Neural cell (in vitro differentiated cells): ENCODE measurements at regions not wholly inside any gene's neighbourhood (a gene's known extent, or its start where the extent isn't known, plus 50 kb on each side); places are given as distances from the start of the nearest gene placed in this dataset.
A peak's percentile ranks its signal among the peaks of the same experiment; 100 is the strongest.
"Not testable (repeated sequence)": the region's sequence is repeated elsewhere in the genome, so short reads cannot be mapped to it uniquely, and the experiment has no call there.

Experiments used
- H2AFZ ChIP-seq: fragments of 200-600, 300-800 bp; sonication (generic), shearing (Covaris generic); 2 replicates; pipeline ENCODE4 v1.6.0; 2014; ENCODE audit warnings: low read depth, mild to moderate bottlenecking, antibody characterized with exemption, low read length, moderate library complexity
- H3F3A ChIP-seq: fragments of 200-600 bp; shearing (Covaris generic); 2 replicates; pipeline ENCODE4 v1.6.1; 2016; ENCODE audit warnings: mild to moderate bottlenecking, moderate library complexity, mixed read lengths, antibody characterized with exemption, low read length; ENCODE audit not compliant: insufficient read depth, poor library complexity, severe bottlenecking
- H3K27ac ChIP-seq: fragments of 200-600, 300-800 bp; sonication (generic), shearing (Covaris generic); 2 replicates; pipeline ENCODE4 v1.5.1; 2014; ENCODE audit warnings: mild to moderate bottlenecking, low read length, moderate library complexity
- H3K27me3 ChIP-seq: fragments of 300-800, 200-600 bp; sonication (generic), shearing (Covaris generic); 2 replicates; pipeline ENCODE4 v1.6.0; 2014; ENCODE audit warnings: mild to moderate bottlenecking, low read depth, low read length, moderate library complexity; ENCODE audit not compliant: insufficient read depth
- H3K36me3 ChIP-seq: fragments of 300-800, 200-600 bp; sonication (generic), shearing (Covaris generic); 2 replicates; pipeline ENCODE4 v1.5.1; 2014; ENCODE audit warnings: mild to moderate bottlenecking, antibody characterized with exemption, low read length, moderate library complexity; ENCODE audit not compliant: insufficient read depth
- H3K4me2 ChIP-seq: fragments of 300-800, 200-600 bp; sonication (generic), shearing (Covaris generic); 2 replicates; pipeline ENCODE4 v1.6.0; 2014; ENCODE audit warnings: mild to moderate bottlenecking, low read length
- H3K4me3 ChIP-seq: fragments of 300-800, 200-600 bp; sonication (generic), shearing (Covaris generic); 2 replicates; pipeline ENCODE4 v1.5.1; 2014; ENCODE audit warnings: mild to moderate bottlenecking, low read length, moderate library complexity
- H3K79me2 ChIP-seq: fragments of 200-600 bp; shearing (Covaris generic); replicated peaks from 2 replicates; pipeline ENCODE4 v1.6.0; 2014; ENCODE audit warnings: mild to moderate bottlenecking, low read length, moderate library complexity; ENCODE audit not compliant: insufficient read depth
- H3K9ac ChIP-seq: fragments of 300-800, 200-600 bp; sonication (generic), shearing (Covaris generic); 2 replicates; pipeline ENCODE4 v1.6.1; 2016; ENCODE audit warnings: mild to moderate bottlenecking, low read length, mixed read lengths
- H3K9me2 ChIP-seq: fragments of 200-600 bp; shearing (Covaris generic); 2 replicates; pipeline ENCODE4 v1.6.1; 2016; ENCODE audit warnings: mild to moderate bottlenecking, low read length, mixed read lengths; ENCODE audit not compliant: insufficient read depth
- H3K9me3 ChIP-seq: fragments of 200-600, 300-800 bp; sonication (generic), shearing (Covaris generic); 2 replicates; pipeline ENCODE4 v1.6.1; 2016; ENCODE audit warnings: mild to moderate bottlenecking, mixed run types, low read length, moderate library complexity, mixed read lengths
- H4K20me1 ChIP-seq: fragments of 200-600 bp; shearing (Covaris generic); 2 replicates; pipeline ENCODE4 v1.6.1; 2016; ENCODE audit warnings: mild to moderate bottlenecking, mixed run types; ENCODE audit not compliant: insufficient read depth
- CTCF ChIP-seq: fragments of 450-650 bp; IDR thresholded peaks from 2 replicates; pipeline ENCODE4 v1.5.1; 2014; ENCODE audit warnings: antibody characterized with exemption, mild to moderate bottlenecking, moderate library complexity; ENCODE audit not compliant: poor library complexity, severe bottlenecking
- EP300 ChIP-seq: fragments of 450-650 bp; conservative IDR thresholded peaks from 2 replicates; pipeline ENCODE4 v1.6.1; 2014; ENCODE audit warnings: antibody characterized with exemption, mild to moderate bottlenecking, moderate library complexity; ENCODE audit not compliant: poor library complexity, severe bottlenecking
- EZH2 ChIP-seq: fragments of 200-600, 300-800 bp; shearing (Covaris generic), sonication (generic); IDR thresholded peaks from 2 replicates; pipeline ENCODE4 v1.6.1; 2014; ENCODE audit warnings: antibody characterized with exemption, low read length, borderline replicate concordance, mild to moderate bottlenecking; ENCODE audit not compliant: insufficient read depth, poor library complexity, severe bottlenecking
- MXI1 ChIP-seq: fragments of 450-650 bp; conservative IDR thresholded peaks from 2 replicates; pipeline ENCODE4 v1.6.1; 2014; ENCODE audit warnings: antibody characterized with exemption, mild to moderate bottlenecking; ENCODE audit not compliant: poor library complexity, severe bottlenecking
- POLR2AphosphoS5 ChIP-seq: IDR thresholded peaks from 2 replicates; pipeline ENCODE4 v1.6.1; 2012
- RAD21 ChIP-seq: fragments of 450-650 bp; conservative IDR thresholded peaks from 2 replicates; pipeline ENCODE4 v1.6.1; 2014; ENCODE audit warnings: antibody characterized with exemption, mild to moderate bottlenecking, moderate library complexity
- REST ChIP-seq: IDR thresholded peaks from 2 replicates; pipeline ENCODE4 v1.6.1; 2012; ENCODE audit warnings: borderline replicate concordance
- SMC3 ChIP-seq: fragments of 450-650 bp; conservative IDR thresholded peaks from 2 replicates; pipeline ENCODE4 v1.6.1; 2014; ENCODE audit warnings: antibody characterized with exemption, mild to moderate bottlenecking, moderate library complexity; ENCODE audit not compliant: poor library complexity
- TAF1 ChIP-seq: IDR thresholded peaks from 2 replicates; pipeline ENCODE4 v1.6.1; 2012; ENCODE audit warnings: low read depth

GRCh38 chr6:27742833-27743573 lies 169.2 kb downstream of the OR2B2 start:
- no peak overlapping the region for H3K27ac ChIP-seq
- no peak overlapping the region for H2AFZ ChIP-seq
- H3K9me2 ChIP-seq, result no peaks in the 10 kb centered on the region
- peaks cover 8% of the 10 kb centered on the region for H3K27me3 ChIP-seq
- H3K4me3 ChIP-seq, result no peak overlapping the region
- H3K9ac ChIP-seq, result no peak overlapping the region
- H4K20me1 ChIP-seq, result no peaks in the 10 kb centered on the region
- H3K9me3 ChIP-seq, result no peaks in the 10 kb centered on the region
- H3K79me2 ChIP-seq, result no peaks in the 10 kb centered on the region
- H3F3A ChIP-seq, result no peaks in the 10 kb centered on the region
- no peak overlapping the region for H3K4me2 ChIP-seq
- no peaks in the 10 kb centered on the region for H3K36me3 ChIP-seq
- TF ChIP-seq POLR2AphosphoS5, result peak; percentile 53
- no peak for TF ChIP-seq RAD21

- not testable (repeated sequence) for H3K36me3 ChIP-seq, H3K9me3 ChIP-seq, H3K79me2 ChIP-seq, H3K4me3 ChIP-seq, H2AFZ ChIP-seq, H3K27me3 ChIP-seq, H3F3A ChIP-seq, H3K4me2 ChIP-seq, H3K9ac ChIP-seq, H3K27ac ChIP-seq, H4K20me1 ChIP-seq, H3K9me2 ChIP-seq
Measured at GRCh38 chr6:27739902-27740301, 172.3 kb downstream of the OR2B2 start.

GRCh38 chr6:27736686-27737085 lies 175.5 kb downstream of the OR2B2 start:
- no peak overlapping the region for H3K4me3 ChIP-seq

More at GRCh38 chr6:27736686-27737085, 175.5 kb downstream of the OR2B2 start:
- H3K9me2 ChIP-seq, result no peaks in the 10 kb centered on the region
- no peak overlapping the region for H2AFZ ChIP-seq
- no peak overlapping the region for H3K4me2 ChIP-seq
- H3K9ac ChIP-seq, result no peak overlapping the region
- no peaks in the 10 kb centered on the region for H4K20me1 ChIP-seq
- no peaks in the 10 kb centered on the region for H3K79me2 ChIP-seq
- H3K36me3 ChIP-seq, result no peaks in the 10 kb centered on the region
- H3K27me3 ChIP-seq, result no peaks in the 10 kb centered on the region
- TF ChIP-seq REST, result no peak
- TF ChIP-seq CTCF, result no peak
- no peak for TF ChIP-seq TAF1
- TF ChIP-seq SMC3, result no peak
- TF ChIP-seq EZH2, result no peak
- TF ChIP-seq RAD21, result no peak
- no peak for TF ChIP-seq POLR2AphosphoS5
- TF ChIP-seq EP300, result no peak
- TF ChIP-seq MXI1, result no peak
- no peak overlapping the region for H3K27ac ChIP-seq
- H3F3A ChIP-seq, result no peaks in the 10 kb centered on the region
- H3K9me3 ChIP-seq, result no peaks in the 10 kb centered on the region
